NCI-H748 (cell line): ENCODE measurements at regions not wholly inside any gene's neighbourhood (a gene's known extent, or its start where the extent isn't known, plus 50 kb on each side); places are given as distances from the start of the nearest gene placed in this dataset.
A peak's percentile ranks its signal among the peaks of the same experiment; 100 is the strongest.

ENCODE experiments used
- DNase-seq: peaks from one replicate; lab custom pipeline; 2025; ENCODE audit not compliant: unreplicated experiment; lab: John Stamatoyannopoulos, UW

DNA sequence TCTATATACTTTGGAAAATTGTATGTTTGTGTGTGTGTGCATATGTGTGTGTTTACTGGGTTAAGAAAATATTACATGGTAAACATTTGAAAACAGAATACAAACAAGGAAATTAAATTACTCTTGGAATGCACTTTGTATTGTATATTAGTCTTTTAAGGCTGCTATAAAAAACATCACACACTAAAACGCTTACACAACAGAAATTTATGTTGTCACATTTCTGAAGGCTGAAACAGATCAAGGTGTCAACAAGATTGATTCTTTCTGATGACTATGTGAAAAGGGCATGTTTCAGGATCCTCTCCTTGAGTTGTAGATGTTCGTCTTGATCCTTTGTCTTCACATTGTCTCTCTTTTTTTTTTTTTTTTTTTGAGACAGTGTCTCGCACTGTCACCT lies 149.1 kb upstream of the CNTN5 start:
- DNase-seq: no peak

DNA sequence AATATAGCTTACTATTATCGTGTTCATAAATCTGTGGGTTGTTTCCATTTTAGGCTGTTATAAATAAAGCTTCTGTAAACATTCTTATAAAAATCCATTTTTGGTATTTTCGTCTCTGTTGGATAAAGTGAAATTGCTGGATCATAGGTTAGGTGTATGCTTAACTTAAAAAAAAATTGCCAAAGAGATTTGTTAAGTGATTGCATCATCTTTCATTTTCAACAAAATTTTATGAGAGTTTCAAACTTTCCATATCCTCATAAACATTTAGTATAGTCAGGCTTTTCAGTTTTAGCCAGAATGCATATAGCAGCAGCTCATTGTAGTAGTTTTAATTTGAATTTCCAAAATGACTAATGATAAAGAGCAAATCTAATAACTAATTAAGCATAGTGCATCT lies 146.7 kb upstream of the CNTN5 start:
- DNase-seq: no peak

DNA sequence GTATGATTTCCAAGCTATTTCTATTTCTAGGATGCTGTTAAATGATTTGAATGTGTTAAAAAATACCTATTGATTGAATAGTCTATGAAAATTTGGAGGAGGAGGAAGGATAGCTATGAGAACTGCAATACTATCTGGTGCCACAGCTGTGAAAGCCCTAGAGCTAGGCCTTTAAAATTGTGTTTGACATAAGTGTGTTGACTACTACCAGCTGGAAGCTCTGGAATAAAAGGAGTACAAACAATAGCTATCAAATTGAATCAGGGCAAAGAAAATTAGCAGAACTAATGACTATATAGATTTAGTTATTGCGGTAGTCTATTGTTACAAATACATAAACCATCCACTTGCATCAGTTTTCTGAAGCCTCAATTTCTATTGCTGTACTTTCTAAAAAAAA lies 124.8 kb upstream of the CNTN5 start:
- peak; percentile 85 for DNase-seq

DNA sequence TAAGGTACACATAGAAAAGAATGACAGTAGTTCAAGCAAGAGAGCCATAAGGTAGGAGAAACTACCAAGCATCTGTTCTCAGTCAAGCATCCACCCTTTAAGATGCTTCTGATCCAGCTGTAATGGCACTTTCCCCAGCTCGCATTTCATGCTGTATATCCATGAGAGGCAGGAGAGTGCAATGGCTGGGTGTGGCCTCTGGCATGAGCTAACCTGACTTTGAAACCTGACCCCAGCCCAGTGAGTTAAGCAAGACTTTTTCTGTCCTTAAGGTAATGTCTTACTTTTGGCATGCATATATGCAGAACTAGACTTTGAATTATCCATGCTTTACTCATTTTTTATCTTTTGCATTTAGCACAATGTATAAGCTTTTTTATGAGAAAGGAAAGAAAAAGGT lies 79.8 kb upstream of the CNTN5 start:
- DNase-seq: peak; percentile 33

DNA sequence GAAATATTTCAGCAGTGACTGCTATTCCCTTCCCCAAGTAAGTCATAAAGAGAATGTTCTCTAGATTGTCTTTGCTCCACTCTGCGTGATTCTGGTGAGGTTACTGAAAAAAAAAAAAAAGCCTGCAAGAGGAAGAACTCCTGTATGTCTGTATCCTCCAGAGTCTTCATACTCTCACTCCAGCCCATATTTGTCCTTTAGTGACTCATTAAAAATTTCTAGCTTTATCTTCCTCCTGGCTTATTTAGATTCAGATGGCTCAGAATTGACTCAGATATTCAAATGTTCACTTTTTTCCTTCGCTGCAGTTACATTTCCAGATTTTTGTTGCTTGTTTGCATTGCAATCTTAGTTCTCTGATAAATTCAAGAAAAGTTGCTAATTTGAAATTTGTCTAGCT lies 76.3 kb upstream of the CNTN5 start:
- DNase-seq: no peak

DNA sequence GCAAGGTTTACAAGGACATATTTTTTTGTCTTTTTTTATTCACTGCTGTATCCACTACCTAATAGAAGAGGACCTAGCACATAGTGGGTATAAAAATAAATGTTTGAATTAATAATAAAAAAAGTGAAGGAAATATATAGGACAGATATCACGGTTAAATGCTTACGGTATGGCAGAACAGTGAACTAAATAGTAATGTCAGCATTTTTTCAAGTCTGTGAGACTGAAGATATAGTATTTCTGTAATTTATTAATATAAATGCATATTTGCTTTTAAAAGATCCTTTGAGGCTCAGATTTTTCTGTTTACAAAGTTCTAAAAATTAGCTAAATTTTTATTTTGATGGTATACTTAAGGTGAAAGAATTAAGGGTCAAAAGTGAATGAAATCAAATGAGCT lies 68.6 kb upstream of the CNTN5 start:
- no peak for DNase-seq

DNA sequence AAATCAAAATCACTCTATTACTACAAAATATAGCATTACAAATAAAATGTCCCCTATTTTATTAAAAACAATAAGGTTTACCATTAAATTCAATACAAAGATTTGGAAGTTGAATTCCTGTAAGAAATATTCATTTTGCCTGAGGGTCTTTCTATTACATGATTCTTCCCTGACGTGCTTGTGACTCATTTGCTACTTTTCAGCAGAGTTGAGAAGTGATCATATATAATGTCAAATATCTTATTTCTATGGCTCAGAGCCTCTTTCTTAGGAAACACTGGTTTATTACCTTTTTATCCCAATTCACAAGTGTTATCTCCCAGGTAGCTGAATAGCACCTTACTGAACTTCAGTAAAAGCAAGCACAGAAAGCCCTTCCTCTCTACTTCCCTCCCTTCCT lies 65.2 kb upstream of the CNTN5 start:
- no peak for DNase-seq

DNA sequence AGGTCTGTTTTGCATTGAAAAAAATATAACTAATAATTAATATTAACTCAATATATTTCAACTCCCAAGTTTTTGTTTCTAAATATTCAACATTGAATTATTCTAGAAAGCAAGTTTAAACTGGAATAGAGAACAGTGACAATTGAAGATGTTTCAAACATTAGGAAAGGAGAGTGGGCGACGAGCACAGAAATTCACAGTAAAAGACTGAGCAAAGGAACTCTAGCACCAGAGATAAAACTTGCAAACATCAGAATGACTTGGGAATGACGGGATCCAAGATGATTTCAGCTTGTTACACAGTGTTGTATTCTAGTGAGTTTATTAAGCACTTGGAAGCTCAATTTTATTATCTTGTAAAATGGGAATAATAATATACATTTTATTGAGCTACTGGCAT lies 56.6 kb upstream of the CNTN5 start:
- no peak for DNase-seq

DNA sequence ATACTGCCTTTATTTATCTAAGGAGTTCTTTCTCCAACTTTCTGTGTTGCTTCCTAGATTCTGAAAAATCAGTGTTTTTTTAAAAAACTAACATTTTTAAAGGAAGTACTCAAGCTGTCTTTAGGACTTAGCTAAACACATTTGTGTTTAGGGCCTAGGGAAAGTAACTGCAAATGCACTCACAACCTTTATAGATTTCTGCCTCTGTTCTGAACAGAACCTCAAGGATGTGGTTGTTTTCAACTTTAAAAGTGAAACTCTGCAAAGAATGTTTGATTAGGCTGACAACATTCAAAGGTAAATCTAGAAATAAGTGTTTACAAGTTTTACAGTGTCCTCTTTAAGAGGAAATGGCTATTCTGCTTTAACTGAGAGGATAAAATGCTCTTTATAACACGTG lies 55.4 kb upstream of the CNTN5 start:
- DNase-seq: no peak

DNA sequence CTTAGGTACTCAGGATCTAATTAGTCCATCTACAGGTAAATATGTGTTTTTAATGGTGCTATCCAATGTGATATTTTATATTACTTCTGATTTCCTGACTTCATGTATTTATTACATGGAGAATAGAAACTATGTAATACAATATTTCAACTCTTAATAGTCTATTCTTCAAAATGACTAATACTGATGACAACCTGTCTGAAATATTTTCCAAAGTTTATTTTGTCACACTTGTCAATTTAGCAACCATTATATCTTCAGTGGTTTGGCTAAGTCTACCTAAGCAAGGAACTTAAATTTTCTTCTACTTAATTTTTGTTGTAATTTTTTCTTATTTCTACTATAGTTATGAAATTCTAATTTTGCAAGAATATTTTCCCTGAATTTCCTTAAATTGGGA lies 55.0 kb upstream of the CNTN5 start:
- DNase-seq: no peak

DNA sequence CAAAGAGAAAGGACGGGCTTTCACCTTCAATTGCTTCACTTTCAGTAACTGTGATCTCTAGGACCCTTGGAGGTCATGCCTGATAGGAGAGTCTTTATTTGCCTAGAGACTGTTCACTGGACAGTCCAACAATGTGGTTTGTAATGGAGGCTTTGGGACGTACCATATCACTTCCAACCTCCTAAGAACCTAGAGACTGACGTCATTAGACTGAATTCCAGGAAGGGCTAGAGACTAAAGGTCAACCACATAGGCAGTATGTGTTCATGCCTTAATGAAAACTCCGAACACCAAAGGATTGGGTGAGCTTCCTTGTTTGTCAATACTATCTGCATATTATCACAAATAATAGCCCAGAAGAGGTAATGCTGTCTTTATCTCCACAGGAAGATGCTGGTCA lies 53.7 kb upstream of the CNTN5 start:
- DNase-seq: no peak
